GM12865 (cell line): ENCODE measurements at regions not wholly inside any gene's neighbourhood (a gene's known extent, or its start where the extent isn't known, plus 50 kb on each side); places are given as distances from the start of the nearest gene placed in this dataset.

Experiments
- DNase-seq: peaks from one replicate; pipeline ENCODE4 v3.0.0; 2010; ENCODE audit warnings: low read depth
- H3K4me3 ChIP-seq: 2 replicates; pipeline ENCODE4 v1.5.1; 2011; ENCODE audit warnings: mild to moderate bottlenecking, low read depth, low read length, control low read depth
- CTCF ChIP-seq: IDR thresholded peaks from 2 replicates; pipeline ENCODE4 v1.5.1; 2011; ENCODE audit warnings: low read length, control low read depth, low read depth, inconsistent platforms; ENCODE audit not compliant: insufficient read depth; ENCODE audit errors: missing control alignments

- TF ChIP-seq CTCF = no peak
- H3K4me3 ChIP-seq = no peak overlapping the region
- DNase-seq = no peak
These were observed 179.6 kb upstream of the HTR2A start for GRCh38 chr13:47076500-47076899.

GRCh38 chr13:47069133-47069532 is 172.3 kb upstream of the HTR2A start:
- DNase-seq = no peak
- TF ChIP-seq CTCF = no peak
- no peak overlapping the region for H3K4me3 ChIP-seq

- TF ChIP-seq CTCF = no peak
- no peak for DNase-seq
- no peak overlapping the region for H3K4me3 ChIP-seq
These were observed 170.5 kb upstream of the HTR2A start for GRCh38 chr13:47067306-47067705.

- TF ChIP-seq CTCF = no peak
- no peak for DNase-seq
- H3K4me3 ChIP-seq = no peak overlapping the region
These were observed 169.4 kb upstream of the HTR2A start for GRCh38 chr13:47066226-47066625.

GRCh38 chr13:47064381-47064780 is 167.5 kb upstream of the HTR2A start:
- no peak overlapping the region for H3K4me3 ChIP-seq
- no peak for DNase-seq
- TF ChIP-seq CTCF = no peak

- TF ChIP-seq CTCF = no peak
- DNase-seq = no peak
- no peak overlapping the region for H3K4me3 ChIP-seq
These were observed 152.6 kb upstream of the HTR2A start for GRCh38 chr13:47049276-47049989.

- TF ChIP-seq CTCF = no peak
- H3K4me3 ChIP-seq = no peak overlapping the region
- DNase-seq = peak; percentile 30
These were observed 149.9 kb upstream of the HTR2A start for GRCh38 chr13:47046706-47047105.
